Glutamatergic neuron (in vitro differentiated cells): ENCODE measurements at regions not wholly inside any gene's neighbourhood (a gene's known extent, or its start where the extent isn't known, plus 50 kb on each side); places are given as distances from the start of the nearest gene placed in this dataset.

ENCODE experiments used
- DNase-seq: peaks from one replicate; pipeline ENCODE4 v3.0.0; 2022
- H3K27ac Mint-ChIP-seq: one replicate; pipeline ENCODE4 v1.8.0; 2020; ENCODE audit warnings: mild to moderate bottlenecking, mixed read lengths, inconsistent platforms; ENCODE audit not compliant: unreplicated experiment
- H3K27me3 Mint-ChIP-seq: one replicate; pipeline ENCODE4 v1.8.0; 2020; ENCODE audit warnings: mild to moderate bottlenecking, moderate library complexity, mixed read lengths, inconsistent platforms; ENCODE audit not compliant: unreplicated experiment
- H3K36me3 Mint-ChIP-seq: one replicate; pipeline ENCODE4 v1.8.0; 2020; ENCODE audit warnings: mild to moderate bottlenecking, mixed read lengths, inconsistent platforms; ENCODE audit not compliant: unreplicated experiment
- H3K4me1 Mint-ChIP-seq: one replicate; pipeline ENCODE4 v1.8.0; 2020; ENCODE audit warnings: mild to moderate bottlenecking, low read depth, mixed read lengths, inconsistent platforms; ENCODE audit not compliant: unreplicated experiment
- H3K4me3 Mint-ChIP-seq: one replicate; pipeline ENCODE4 v1.8.0; 2020; ENCODE audit warnings: mild to moderate bottlenecking, mixed read lengths, inconsistent platforms; ENCODE audit not compliant: unreplicated experiment
- H3K9me3 Mint-ChIP-seq: one replicate; pipeline ENCODE4 v1.8.0; 2020; ENCODE audit warnings: mild to moderate bottlenecking, moderate library complexity, mixed read lengths, inconsistent platforms; ENCODE audit not compliant: unreplicated experiment
- TF ChIP-seq, protein P1 (sequence below): fragments of 200-600 bp; sonication (generic); IDR thresholded peaks from one replicate; pipeline ENCODE4 v1.5.0; 2021; ENCODE audit not compliant: partially characterized antibody, unreplicated experiment

DNA sequence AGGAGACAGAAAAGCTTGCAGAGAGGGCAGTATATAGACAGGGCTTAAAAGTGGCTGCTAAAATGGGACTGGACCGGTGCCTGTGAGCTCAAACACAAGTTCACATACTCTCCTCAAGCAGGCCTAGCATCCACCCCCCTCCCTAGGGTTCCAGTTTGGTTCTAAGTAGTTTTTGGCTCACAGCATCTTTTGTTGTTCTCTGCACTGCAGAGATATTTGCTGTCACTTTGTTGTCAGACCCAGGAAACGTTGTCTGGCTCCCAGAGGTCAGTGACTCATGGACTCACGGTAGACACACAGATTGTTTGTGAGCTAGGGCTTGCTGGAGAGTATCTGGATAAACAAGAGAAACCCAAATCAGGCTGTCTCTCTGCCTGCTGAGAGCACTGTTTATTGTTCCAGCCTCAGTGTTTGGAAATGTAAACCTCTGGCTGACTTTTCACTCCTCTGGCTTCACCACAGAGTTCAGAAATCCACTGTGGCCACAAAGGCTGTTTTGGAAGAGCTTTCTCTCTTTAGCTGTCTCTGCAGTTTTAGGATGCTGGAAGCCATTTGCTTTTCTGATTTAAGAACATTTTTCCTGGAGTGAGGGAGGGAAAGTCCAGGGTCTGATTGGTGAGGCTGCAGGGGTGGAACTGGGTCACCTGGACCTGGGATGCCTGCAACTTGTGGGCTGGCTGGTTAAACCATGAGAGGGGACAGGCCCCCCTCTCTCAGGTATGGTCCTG is 303.7 kb upstream of the PLET1 start:
- Mint-ChIP-seq H3K4me3 (no peak overlapping the region), H3K9me3 (no peaks in the 10 kb centered on the region), H3K27ac (no peak overlapping the region), H3K36me3 (no peaks in the 10 kb centered on the region), H3K4me1 (no peaks in the 10 kb centered on the region), H3K27me3 (no peaks in the 10 kb centered on the region)
- no peak for DNase-seq
- TF ChIP-seq, protein P1, sequence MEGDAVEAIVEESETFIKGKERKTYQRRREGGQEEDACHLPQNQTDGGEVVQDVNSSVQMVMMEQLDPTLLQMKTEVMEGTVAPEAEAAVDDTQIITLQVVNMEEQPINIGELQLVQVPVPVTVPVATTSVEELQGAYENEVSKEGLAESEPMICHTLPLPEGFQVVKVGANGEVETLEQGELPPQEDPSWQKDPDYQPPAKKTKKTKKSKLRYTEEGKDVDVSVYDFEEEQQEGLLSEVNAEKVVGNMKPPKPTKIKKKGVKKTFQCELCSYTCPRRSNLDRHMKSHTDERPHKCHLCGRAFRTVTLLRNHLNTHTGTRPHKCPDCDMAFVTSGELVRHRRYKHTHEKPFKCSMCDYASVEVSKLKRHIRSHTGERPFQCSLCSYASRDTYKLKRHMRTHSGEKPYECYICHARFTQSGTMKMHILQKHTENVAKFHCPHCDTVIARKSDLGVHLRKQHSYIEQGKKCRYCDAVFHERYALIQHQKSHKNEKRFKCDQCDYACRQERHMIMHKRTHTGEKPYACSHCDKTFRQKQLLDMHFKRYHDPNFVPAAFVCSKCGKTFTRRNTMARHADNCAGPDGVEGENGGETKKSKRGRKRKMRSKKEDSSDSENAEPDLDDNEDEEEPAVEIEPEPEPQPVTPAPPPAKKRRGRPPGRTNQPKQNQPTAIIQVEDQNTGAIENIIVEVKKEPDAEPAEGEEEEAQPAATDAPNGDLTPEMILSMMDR, result no peak

DNA sequence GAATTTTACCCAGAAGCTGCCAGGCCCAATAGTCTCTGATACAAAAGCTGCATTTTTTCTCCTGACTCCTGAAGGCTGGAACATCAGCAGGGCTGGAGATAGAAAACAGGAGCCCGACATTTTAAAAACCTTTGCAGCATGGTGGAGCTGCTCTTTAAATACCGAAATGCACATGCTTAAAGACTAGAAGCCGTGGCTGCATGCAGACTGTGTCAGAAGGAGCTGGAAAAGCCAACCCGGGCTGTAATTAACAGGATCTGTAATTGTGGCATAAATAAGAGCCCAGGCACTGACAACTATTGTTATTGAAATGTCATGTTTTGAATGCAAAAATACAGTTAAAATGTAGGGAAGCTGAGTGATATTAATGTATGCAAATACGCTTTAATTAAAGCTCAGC is 304.9 kb upstream of the PLET1 start:
- Mint-ChIP-seq H3K36me3 (no peaks in the 10 kb centered on the region), H3K27me3 (no peaks in the 10 kb centered on the region), H3K9me3 (no peaks in the 10 kb centered on the region), H3K4me1 (no peaks in the 10 kb centered on the region), H3K27ac (no peak overlapping the region), H3K4me3 (no peak overlapping the region)
- TF ChIP-seq, protein P1, result no peak
- no peak for DNase-seq

DNA sequence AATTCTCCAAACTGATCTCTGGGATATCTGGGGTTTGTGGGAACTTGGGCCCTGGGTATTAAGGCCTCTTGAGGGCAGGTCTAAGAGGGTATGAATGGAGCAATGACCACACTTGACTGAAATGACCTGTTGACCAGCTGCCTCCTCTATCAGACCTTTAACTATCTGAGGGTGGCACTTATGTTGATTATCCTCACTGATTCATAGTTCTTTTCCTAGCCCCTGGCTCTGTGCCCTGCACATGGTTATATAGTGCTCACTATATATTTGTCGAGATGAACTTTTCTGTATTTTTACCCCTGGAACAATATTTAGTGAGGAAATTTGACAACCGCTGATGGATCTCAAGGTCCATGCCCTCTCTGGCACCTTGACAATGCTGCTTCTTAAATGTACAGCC is 305.5 kb upstream of the PLET1 start:
- H3K4me1 Mint-ChIP-seq, result no peaks in the 10 kb centered on the region
- H3K27me3 Mint-ChIP-seq, result no peaks in the 10 kb centered on the region
- H3K9me3 Mint-ChIP-seq, result no peaks in the 10 kb centered on the region
- DNase-seq, result no peak
- H3K4me3 Mint-ChIP-seq, result no peak overlapping the region
- TF ChIP-seq, protein P1, result no peak
- no peaks in the 10 kb centered on the region for H3K36me3 Mint-ChIP-seq
- no peak overlapping the region for H3K27ac Mint-ChIP-seq

DNA sequence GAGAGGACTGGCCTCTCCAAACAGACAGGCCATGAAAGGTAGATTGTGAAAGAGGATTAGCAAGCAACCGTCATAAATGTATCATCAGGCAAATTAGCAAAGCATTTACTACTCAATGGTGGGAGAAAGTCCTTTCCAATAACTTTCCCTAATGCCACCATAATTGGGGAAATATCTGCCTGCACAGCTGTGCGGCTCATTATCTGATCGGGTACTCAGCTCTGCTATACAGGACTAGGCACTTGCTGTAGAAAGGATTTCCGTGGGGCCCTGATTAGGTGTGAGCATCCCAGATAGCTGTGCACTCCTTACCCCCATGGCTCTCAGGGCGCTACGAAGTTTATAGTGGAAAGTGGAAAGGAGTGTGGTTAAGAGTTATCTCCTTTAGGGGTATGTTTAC is 309.7 kb upstream of the PLET1 start:
- no peak overlapping the region for H3K4me3 Mint-ChIP-seq
- H3K27ac Mint-ChIP-seq, result no peak overlapping the region
- DNase-seq, result no peak
- no peaks in the 10 kb centered on the region for H3K4me1 Mint-ChIP-seq
- no peaks in the 10 kb centered on the region for H3K27me3 Mint-ChIP-seq
- TF ChIP-seq, protein P1, result no peak
- H3K9me3 Mint-ChIP-seq, result no peaks in the 10 kb centered on the region
- H3K36me3 Mint-ChIP-seq, result no peaks in the 10 kb centered on the region

DNA sequence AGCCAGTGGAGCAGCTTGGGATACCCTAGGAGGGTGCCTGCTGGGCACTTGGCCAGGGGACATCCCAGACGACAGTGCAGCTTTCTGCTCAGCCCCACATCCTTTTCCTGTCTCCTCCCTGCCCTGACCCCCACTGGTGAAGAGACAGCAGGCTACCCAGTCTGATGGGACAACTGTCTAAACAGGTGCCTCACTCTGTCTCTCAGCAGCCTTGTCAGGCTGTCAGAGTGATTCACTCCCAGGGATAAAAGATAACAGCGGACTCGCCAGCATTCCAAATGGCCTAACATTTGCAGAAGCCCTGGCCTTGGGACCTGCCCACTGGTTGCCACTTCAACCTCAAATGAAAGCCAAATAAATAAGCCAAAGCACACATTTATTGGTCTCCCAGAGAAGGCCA is 318.6 kb upstream of the PLET1 start:
- Mint-ChIP-seq H3K9me3 (no peaks in the 10 kb centered on the region), H3K4me1 (no peaks in the 10 kb centered on the region), H3K27ac (no peak overlapping the region), H3K27me3 (no peaks in the 10 kb centered on the region), H3K4me3 (no peak overlapping the region), H3K36me3 (no peaks in the 10 kb centered on the region)
- TF ChIP-seq, protein P1, result no peak
- no peak for DNase-seq
